GM23248 (cell line): ENCODE measurements at regions not wholly inside any gene's neighbourhood (a gene's known extent, or its start where the extent isn't known, plus 50 kb on each side); places are given as distances from the start of the nearest gene placed in this dataset.

Experiments
- DNase-seq: peaks from one replicate; pipeline ENCODE4 v3.0.0-alpha.2; 2015
- H2AFZ ChIP-seq: fragments of 200-600 bp; sonication (generic); 2 replicates; pipeline ENCODE4 v1.6.1; 2016; ENCODE audit warnings: antibody characterized with exemption
- H3F3A ChIP-seq: fragments of 200-600 bp; sonication (generic); 2 replicates; pipeline ENCODE4 v1.6.1; 2016; ENCODE audit warnings: mild to moderate bottlenecking, antibody characterized with exemption, mixed run types; ENCODE audit not compliant: insufficient read depth
- H3K27ac ChIP-seq: fragments of 200-600 bp; sonication (generic); 2 replicates; pipeline ENCODE4 v1.5.1; 2016; ENCODE audit warnings: mild to moderate bottlenecking
- H3K27me3 ChIP-seq: fragments of 200-600 bp; sonication (generic); replicated peaks from 2 replicates; pipeline ENCODE4 v1.6.1; 2016; ENCODE audit warnings: mild to moderate bottlenecking; ENCODE audit not compliant: insufficient read depth
- H3K36me3 ChIP-seq: fragments of 200-600 bp; sonication (generic); 2 replicates; pipeline ENCODE4 v1.6.1; 2016; ENCODE audit warnings: low read depth, mild to moderate bottlenecking
- H3K4me1 ChIP-seq: fragments of 200-600 bp; sonication (generic); 2 replicates; pipeline ENCODE4 v1.6.1; 2016; ENCODE audit warnings: mild to moderate bottlenecking; ENCODE audit not compliant: insufficient read depth
- H3K4me2 ChIP-seq: fragments of 200-600 bp; sonication (generic); one replicate; pipeline ENCODE4 v1.6.1; 2016; ENCODE audit warnings: mild to moderate bottlenecking; ENCODE audit not compliant: unreplicated experiment
- H3K4me3 ChIP-seq: fragments of 200-600 bp; sonication (generic); 2 replicates; pipeline ENCODE4 v1.5.1; 2016; ENCODE audit warnings: mild to moderate bottlenecking
- H3K79me2 ChIP-seq: fragments of 200-600 bp; sonication (generic); 2 replicates; pipeline ENCODE4 v1.6.1; 2016; ENCODE audit warnings: mild to moderate bottlenecking; ENCODE audit not compliant: insufficient read depth
- H3K9ac ChIP-seq: fragments of 200-600 bp; sonication (generic); 2 replicates; pipeline ENCODE4 v1.6.1; 2016; ENCODE audit warnings: mild to moderate bottlenecking
- H3K9me2 ChIP-seq: fragments of 200-600 bp; sonication (generic); 2 replicates; pipeline ENCODE4 v1.6.1; 2016; ENCODE audit warnings: mixed run types, mild to moderate bottlenecking, moderate library complexity; ENCODE audit not compliant: insufficient read depth
- H3K9me3 ChIP-seq: fragments of 200-600 bp; sonication (generic); one replicate; pipeline ENCODE4 v1.6.1; 2017; ENCODE audit warnings: low read depth
- H4K20me1 ChIP-seq: fragments of 200-600 bp; sonication (generic); 2 replicates; pipeline ENCODE4 v1.6.0; 2016; ENCODE audit not compliant: insufficient read depth
- EZH2 ChIP-seq: fragments of 200-600 bp; sonication (generic); IDR thresholded peaks from 2 replicates; pipeline ENCODE4 v1.6.1; 2018; ENCODE audit warnings: antibody characterized with exemption, mild to moderate bottlenecking; ENCODE audit not compliant: insufficient read depth, poor library complexity, severe bottlenecking
- EZH2phosphoT487 ChIP-seq: fragments of 200-600 bp; sonication (generic); IDR thresholded peaks from 2 replicates; pipeline ENCODE4 v1.6.1; 2018; ENCODE audit warnings: antibody characterized with exemption, moderate library complexity, mild to moderate bottlenecking, low read depth; ENCODE audit not compliant: insufficient read depth
- WGBS, 2 experiments: methylation state at CpG; one replicate each; pipeline ENCODE4 v1.1.6; 2015 to 2017; ENCODE audit warnings: low lambda C conversion rate in 2 of 2, low coverage in 1 of 2; ENCODE audit errors: missing lambda C conversion rate in 2 of 2; 5-methylcytosine and 5-hydroxymethylcytosine counted together
- in situ Hi-C: fragments of 300-500 bp; cut with MboI; formaldehyde crosslinking; loops from 2 replicates; pipeline ENCODE4 v1.15.0; 2020

- peaks cover 8% of the 10 kb centered on the region; the same call in 1 of the 2 replicates for H3F3A ChIP-seq
- WGBS, 2 experiments = 80 to 90% methylated on average over 13 of the region's 13 CpGs
- no peak overlapping the region for H2AFZ ChIP-seq
- H3K4me1 ChIP-seq = peaks cover 17% of the 10 kb centered on the region
- H3K27ac ChIP-seq = no peak overlapping the region
- H3K79me2 ChIP-seq = no peaks in the 10 kb centered on the region
- in situ Hi-C loops = no loop called here
- TF ChIP-seq EZH2phosphoT487 = no peak
- no peak for TF ChIP-seq EZH2
- H3K27me3 ChIP-seq = no peaks in the 10 kb centered on the region
- H3K9me3 ChIP-seq = no peaks in the 10 kb centered on the region
- DNase-seq = no peak
- H3K9me2 ChIP-seq = no peaks in the 10 kb centered on the region
- H3K4me3 ChIP-seq = no peak overlapping the region
- no peaks in the 10 kb centered on the region for H4K20me1 ChIP-seq
- no peak overlapping the region for H3K4me2 ChIP-seq
- H3K36me3 ChIP-seq = no peaks in the 10 kb centered on the region
- H3K9ac ChIP-seq = no peak overlapping the region
These were observed 92.7 kb upstream of the ST6GAL2 start for GRCh38 chr2:106978647-106979046.

GRCh38 chr2:106981491-106981890 lies 95.5 kb upstream of the ST6GAL2 start:
- no peak overlapping the region for H3K9ac ChIP-seq

GRCh38 chr2:106982350-106982749 lies 96.4 kb upstream of the ST6GAL2 start:
- peaks cover 8% of the 10 kb centered on the region; the same call in 1 of the 2 replicates for H3F3A ChIP-seq
- H3K4me2 ChIP-seq = no peak overlapping the region
- no peak overlapping the region for H3K27ac ChIP-seq
- peaks cover 17% of the 10 kb centered on the region for H3K4me1 ChIP-seq
- TF ChIP-seq EZH2phosphoT487 (no peak), EZH2 (no peak)
- H3K9ac ChIP-seq = no peak overlapping the region
- no peaks in the 10 kb centered on the region for H4K20me1 ChIP-seq
- H3K9me2 ChIP-seq = no peaks in the 10 kb centered on the region
- WGBS, 2 experiments = 14 to 31% methylated on average over 1 of the region's 1 CpG
- H2AFZ ChIP-seq = no peak overlapping the region
- DNase-seq = peak; percentile 28
- H3K36me3 ChIP-seq = no peaks in the 10 kb centered on the region
- peaks cover 26% of the 10 kb centered on the region for H3K27me3 ChIP-seq
- H3K79me2 ChIP-seq = no peaks in the 10 kb centered on the region
- H3K9me3 ChIP-seq = no peaks in the 10 kb centered on the region
- no peak overlapping the region for H3K4me3 ChIP-seq
- in situ Hi-C loops = no loop called here

More at GRCh38 chr2:106981491-106981890, 95.5 kb upstream of the ST6GAL2 start:
- 21 to 32% methylated on average over 1 of the region's 1 CpG for WGBS, 2 experiments
- TF ChIP-seq EZH2 = no peak
- H4K20me1 ChIP-seq = no peaks in the 10 kb centered on the region
- H3K9me2 ChIP-seq = no peaks in the 10 kb centered on the region
- no peak overlapping the region for H3K4me2 ChIP-seq
- H3K4me3 ChIP-seq = no peak overlapping the region
- DNase-seq = no peak
- H3K9me3 ChIP-seq = no peaks in the 10 kb centered on the region
- no peaks in the 10 kb centered on the region for H3K36me3 ChIP-seq
- peaks cover 20% of the 10 kb centered on the region for H3K27me3 ChIP-seq
- H2AFZ ChIP-seq = no peak overlapping the region
- H3K79me2 ChIP-seq = no peaks in the 10 kb centered on the region
- H3F3A ChIP-seq = peaks cover 8% of the 10 kb centered on the region; the same call in 1 of the 2 replicates
- H3K27ac ChIP-seq = no peak overlapping the region
- in situ Hi-C loops = no loop called here
- peaks cover 17% of the 10 kb centered on the region for H3K4me1 ChIP-seq

- H2AFZ ChIP-seq = no peak overlapping the region
- TF ChIP-seq EZH2phosphoT487 = no peak
- TF ChIP-seq EZH2 = no peak
- H3K27ac ChIP-seq = no peak overlapping the region
- peak; percentile 39 for DNase-seq
- H3K36me3 ChIP-seq = no peaks in the 10 kb centered on the region
- in situ Hi-C loops = no loop called here
- no peaks in the 10 kb centered on the region for H3K9me3 ChIP-seq
- H3K9ac ChIP-seq = no peak overlapping the region
- H3K4me3 ChIP-seq = no peak overlapping the region
- H3K9me2 ChIP-seq = no peaks in the 10 kb centered on the region
- no peak overlapping the region for H3K4me2 ChIP-seq
- H3K4me1 ChIP-seq = peaks cover 17% of the 10 kb centered on the region
- H3K27me3 ChIP-seq = peaks cover 35% of the 10 kb centered on the region
- WGBS, 2 experiments = 47% methylated on average over 4 of the region's 4 CpGs
- H4K20me1 ChIP-seq = no peaks in the 10 kb centered on the region
- peaks cover 8% of the 10 kb centered on the region; the same call in 1 of the 2 replicates for H3F3A ChIP-seq
- H3K79me2 ChIP-seq = no peaks in the 10 kb centered on the region
These were observed 97.3 kb upstream of the ST6GAL2 start for GRCh38 chr2:106983305-106983704.

GRCh38 chr2:106988361-106988760 lies 102.4 kb upstream of the ST6GAL2 start:
- Histone ChIP-seq H3K4me2 (no peak overlapping the region), H2AFZ (no peak overlapping the region), H3K4me1 (peaks cover 18% of the 10 kb centered on the region), H3K9ac (no peak overlapping the region), H3K9me3 (no peaks in the 10 kb centered on the region), H3K27me3 (peaks cover 56% of the 10 kb centered on the region), H3K36me3 (no peaks in the 10 kb centered on the region), H3K4me3 (no peak overlapping the region), H3K9me2 (no peaks in the 10 kb centered on the region), H4K20me1 (no peaks in the 10 kb centered on the region), H3K27ac (no peak overlapping the region), H3K79me2 (no peaks in the 10 kb centered on the region), H3F3A (peaks cover 16% of the 10 kb centered on the region)
- 33 to 38% methylated on average over 1 of the region's 1 CpG for WGBS, 2 experiments
- DNase-seq = no peak
- in situ Hi-C loops = no loop called here
- TF ChIP-seq EZH2 = no peak
- no peak for TF ChIP-seq EZH2phosphoT487
